ENCODE measurements at regions not wholly inside any gene's neighbourhood (a gene's known extent, or its start where the extent isn't known, plus 50 kb on each side); places are given as distances from the start of the nearest gene placed in this dataset.

DNA sequence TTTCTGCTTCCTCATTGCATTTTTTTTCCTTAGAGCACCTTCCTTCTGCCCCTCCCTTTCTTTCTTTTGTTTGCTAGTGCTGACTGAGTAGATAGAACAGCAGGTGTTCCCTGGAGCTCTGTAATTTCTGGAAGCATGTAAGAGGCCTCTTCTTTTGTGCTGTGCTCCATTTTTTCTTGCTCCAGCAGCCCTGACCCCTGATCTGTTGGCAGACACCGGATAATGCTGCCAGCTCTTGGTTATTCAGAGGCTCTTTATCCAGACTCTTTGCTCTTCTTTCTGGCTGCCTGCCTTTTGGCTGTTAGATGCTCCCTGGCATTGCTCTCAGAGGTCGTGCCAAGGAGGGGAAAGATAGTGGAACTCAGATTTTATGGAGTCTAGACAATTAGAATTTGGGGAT lies 104.4 kb upstream of the RBMS3 start:
- TF ChIP-seq, protein P1, sequence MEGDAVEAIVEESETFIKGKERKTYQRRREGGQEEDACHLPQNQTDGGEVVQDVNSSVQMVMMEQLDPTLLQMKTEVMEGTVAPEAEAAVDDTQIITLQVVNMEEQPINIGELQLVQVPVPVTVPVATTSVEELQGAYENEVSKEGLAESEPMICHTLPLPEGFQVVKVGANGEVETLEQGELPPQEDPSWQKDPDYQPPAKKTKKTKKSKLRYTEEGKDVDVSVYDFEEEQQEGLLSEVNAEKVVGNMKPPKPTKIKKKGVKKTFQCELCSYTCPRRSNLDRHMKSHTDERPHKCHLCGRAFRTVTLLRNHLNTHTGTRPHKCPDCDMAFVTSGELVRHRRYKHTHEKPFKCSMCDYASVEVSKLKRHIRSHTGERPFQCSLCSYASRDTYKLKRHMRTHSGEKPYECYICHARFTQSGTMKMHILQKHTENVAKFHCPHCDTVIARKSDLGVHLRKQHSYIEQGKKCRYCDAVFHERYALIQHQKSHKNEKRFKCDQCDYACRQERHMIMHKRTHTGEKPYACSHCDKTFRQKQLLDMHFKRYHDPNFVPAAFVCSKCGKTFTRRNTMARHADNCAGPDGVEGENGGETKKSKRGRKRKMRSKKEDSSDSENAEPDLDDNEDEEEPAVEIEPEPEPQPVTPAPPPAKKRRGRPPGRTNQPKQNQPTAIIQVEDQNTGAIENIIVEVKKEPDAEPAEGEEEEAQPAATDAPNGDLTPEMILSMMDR (conservative IDR thresholded peaks at IDR 0.05; ENCODE audit: low read length): no peak
- no peak for TF ChIP-seq EZH2phosphoT487 (IDR thresholded peaks at IDR 0.05; ENCODE audit: borderline replicate concordance, low read depth, low read length)

Measured in OCI-LY7 (cell line).